ENCODE measurements at regions not wholly inside any gene's neighbourhood (a gene's known extent, or its start where the extent isn't known, plus 50 kb on each side); places are given as distances from the start of the nearest gene placed in this dataset.

DNA sequence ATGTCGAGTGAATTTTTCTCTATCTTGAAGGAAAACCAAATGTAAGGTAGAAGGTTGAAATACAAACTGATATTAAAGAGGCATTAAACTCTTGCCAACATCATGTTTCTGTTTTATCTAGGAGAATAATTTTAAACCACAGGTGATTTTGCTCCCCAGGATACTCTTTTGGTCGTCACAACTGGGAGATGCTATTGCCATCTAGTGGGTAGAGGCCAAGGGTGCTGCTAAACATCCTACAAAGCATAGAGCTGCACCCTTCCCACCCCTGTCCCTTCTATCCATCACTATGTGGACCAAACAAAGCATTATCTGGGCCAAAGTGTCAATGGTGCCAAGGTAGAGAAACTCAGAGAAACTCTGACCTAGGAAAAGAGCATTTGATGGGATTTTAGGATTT is 154.6 kb upstream of the MAGEB2 start:
- no peak for TF ChIP-seq CTCF (IDR thresholded peaks at IDR 0.05)
- no peak for TF ChIP-seq EZH2 (IDR thresholded peaks at IDR 0.05; ENCODE audit: borderline replicate concordance, insufficient read depth, low read depth, low read length, poor library complexity, severe bottlenecking)

Data from B cell (primary cell).